SK-N-SH treated with all-trans-retinoic acid at 6 μM for 48 hours (cell line): ENCODE measurements at regions not wholly inside any gene's neighbourhood (a gene's known extent, or its start where the extent isn't known, plus 50 kb on each side); places are given as distances from the start of the nearest gene placed in this dataset.

Experiments
- ATAC-seq: fragments of 200-7000 bp; cut with Tn5 transposase; 3 replicates; pipeline ENCODE4 v1.9.1; 2020; ENCODE audit warnings: mild to moderate bottlenecking, moderate library complexity
- ARNTL ChIP-seq: fragments of 450-650 bp; formaldehyde crosslinking; IDR thresholded peaks from 2 replicates; pipeline ENCODE4 v1.5.0; 2020; ENCODE audit warnings: low read depth, mild to moderate bottlenecking, moderate library complexity, borderline replicate concordance
- BACH2 ChIP-seq: fragments of 250-450 bp; sonication (Bioruptor Pico); IDR thresholded peaks from 2 replicates; pipeline ENCODE4 v1.9.0; 2021; ENCODE audit warnings: mild to moderate bottlenecking, borderline replicate concordance
- CSDC2 ChIP-seq: fragments of 250-450 bp; sonication (Bioruptor Pico); IDR thresholded peaks from 2 replicates; pipeline ENCODE4 v1.5.0; 2020; ENCODE audit warnings: mild to moderate bottlenecking, moderate library complexity
- ESRRG ChIP-seq: fragments of 250-450 bp; sonication (Bioruptor Pico); IDR thresholded peaks from 2 replicates; pipeline ENCODE4 v1.6.1; 2021; ENCODE audit warnings: mild to moderate bottlenecking
- GLIS3 ChIP-seq: fragments of 250-450 bp; sonication (Bioruptor Pico); IDR thresholded peaks from 2 replicates; pipeline ENCODE4 v1.5.0; 2020; ENCODE audit warnings: mild to moderate bottlenecking, moderate library complexity
- ISL1 ChIP-seq: fragments of 250-450 bp; sonication (Bioruptor Pico); IDR thresholded peaks from 2 replicates; pipeline ENCODE4 v2.1.2; 2022; ENCODE audit warnings: mild to moderate bottlenecking, moderate library complexity
- OSR1 ChIP-seq: fragments of 250-450 bp; sonication (Bioruptor Pico); IDR thresholded peaks from 2 replicates; pipeline ENCODE4 v1.8.0; 2022; ENCODE audit warnings: moderate library complexity, mild to moderate bottlenecking, inconsistent platforms
- PPARA ChIP-seq: fragments of 250-450 bp; sonication (Bioruptor Pico); IDR thresholded peaks from 2 replicates; pipeline ENCODE4 v1.5.0; 2020; ENCODE audit warnings: mild to moderate bottlenecking, borderline replicate concordance
- RARB ChIP-seq: fragments of 250-450 bp; sonication (Bioruptor Pico); IDR thresholded peaks from 2 replicates; pipeline ENCODE4 v1.8.0; 2021; ENCODE audit warnings: mild to moderate bottlenecking, moderate library complexity
- SNAI2 ChIP-seq: fragments of 250-450 bp; sonication (Bioruptor Pico); IDR thresholded peaks from 2 replicates; pipeline ENCODE4 v1.5.0; 2020; ENCODE audit warnings: mild to moderate bottlenecking, moderate library complexity
- TOX ChIP-seq: fragments of 250-450 bp; sonication (Bioruptor Pico); IDR thresholded peaks from 2 replicates; pipeline ENCODE4 v1.8.0; 2021; ENCODE audit warnings: mild to moderate bottlenecking, moderate library complexity, borderline replicate concordance
- TSHZ2 ChIP-seq: fragments of 250-450 bp; sonication (Bioruptor Pico); IDR thresholded peaks from 2 replicates; pipeline ENCODE4 v1.5.0; 2020; ENCODE audit warnings: mild to moderate bottlenecking, moderate library complexity
- ZC3H10 ChIP-seq: fragments of 250-450 bp; sonication (Bioruptor Pico); IDR thresholded peaks from 2 replicates; pipeline ENCODE4 v1.5.1; 2021; ENCODE audit warnings: mild to moderate bottlenecking, moderate library complexity
- ZFP30 ChIP-seq: fragments of 450-650 bp; formaldehyde crosslinking; IDR thresholded peaks from 2 replicates; pipeline ENCODE4 v1.5.0; 2022; ENCODE audit warnings: mild to moderate bottlenecking, moderate library complexity
- ZNF565 ChIP-seq: fragments of 450-650 bp; formaldehyde crosslinking; conservative IDR thresholded peaks from 2 replicates; pipeline ENCODE4 v1.5.0; 2020; ENCODE audit warnings: low read depth, mild to moderate bottlenecking, moderate library complexity
- ZNF70 ChIP-seq: fragments of 450-650 bp; formaldehyde crosslinking; IDR thresholded peaks from 2 replicates; pipeline ENCODE4 v1.5.0; 2020; ENCODE audit warnings: mild to moderate bottlenecking, moderate library complexity
- ZNF8 ChIP-seq: fragments of 450-650 bp; formaldehyde crosslinking; IDR thresholded peaks from 2 replicates; pipeline ENCODE4 v1.5.0; 2020; ENCODE audit warnings: mild to moderate bottlenecking, moderate library complexity
- TF ChIP-seq, protein P1 (sequence below): fragments of 250-450 bp; sonication (Bioruptor Pico); IDR thresholded peaks from 2 replicates; pipeline ENCODE4 v1.5.1; 2020; ENCODE audit warnings: low read depth, mild to moderate bottlenecking, moderate library complexity
- TF ChIP-seq, protein P2 (sequence below): fragments of 250-450 bp; sonication (Bioruptor Pico); IDR thresholded peaks from 2 replicates; pipeline ENCODE4 v1.8.0; 2021; ENCODE audit warnings: low read depth, mild to moderate bottlenecking, moderate library complexity, borderline replicate concordance
- TF ChIP-seq, protein P3 (sequence below): fragments of 250-450 bp; sonication (Bioruptor Pico); IDR thresholded peaks from 2 replicates; pipeline ENCODE4 v1.5.1; 2021; ENCODE audit warnings: mild to moderate bottlenecking, moderate library complexity
- TF ChIP-seq, protein P4 (sequence below): fragments of 250-450 bp; sonication (Bioruptor Pico); IDR thresholded peaks from 2 replicates; pipeline ENCODE4 v1.8.0; 2020; ENCODE audit warnings: mild to moderate bottlenecking, moderate library complexity, borderline replicate concordance

DNA sequence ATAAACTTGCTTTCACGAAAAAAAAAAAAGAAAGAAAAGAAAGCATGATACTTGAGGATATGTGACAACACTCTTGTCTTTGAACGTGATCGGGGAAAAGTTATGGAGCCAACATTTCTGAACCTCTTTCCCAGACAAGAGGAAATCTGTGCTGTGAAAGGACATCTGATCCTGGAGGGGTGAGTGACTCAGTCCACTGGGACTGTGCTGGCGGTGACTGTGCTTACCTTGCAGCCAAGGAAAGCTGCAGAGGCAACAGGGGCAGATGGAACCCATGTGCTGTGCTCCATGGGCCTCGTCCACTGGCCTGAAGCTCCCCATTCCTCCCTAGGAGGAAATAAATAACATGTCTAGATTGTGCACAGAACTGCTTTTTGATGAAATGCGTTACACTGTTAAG is 116.5 kb upstream of the RAB11FIP2 start:
- no peak for ATAC-seq
- TF ChIP-seq ZFP30 (CRISPR knock-in tag) (no peak), ZNF565 (CRISPR knock-in tag) (no peak), ISL1 (CRISPR knock-in tag) (no peak)
- TF ChIP-seq, protein P1, sequence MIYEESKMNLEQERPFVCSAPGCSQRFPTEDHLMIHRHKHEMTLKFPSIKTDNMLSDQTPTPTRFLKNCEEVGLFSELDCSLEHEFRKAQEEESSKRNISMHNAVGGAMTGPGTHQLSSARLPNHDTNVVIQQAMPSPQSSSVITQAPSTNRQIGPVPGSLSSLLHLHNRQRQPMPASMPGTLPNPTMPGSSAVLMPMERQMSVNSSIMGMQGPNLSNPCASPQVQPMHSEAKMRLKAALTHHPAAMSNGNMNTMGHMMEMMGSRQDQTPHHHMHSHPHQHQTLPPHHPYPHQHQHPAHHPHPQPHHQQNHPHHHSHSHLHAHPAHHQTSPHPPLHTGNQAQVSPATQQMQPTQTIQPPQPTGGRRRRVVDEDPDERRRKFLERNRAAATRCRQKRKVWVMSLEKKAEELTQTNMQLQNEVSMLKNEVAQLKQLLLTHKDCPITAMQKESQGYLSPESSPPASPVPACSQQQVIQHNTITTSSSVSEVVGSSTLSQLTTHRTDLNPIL = no peak

DNA sequence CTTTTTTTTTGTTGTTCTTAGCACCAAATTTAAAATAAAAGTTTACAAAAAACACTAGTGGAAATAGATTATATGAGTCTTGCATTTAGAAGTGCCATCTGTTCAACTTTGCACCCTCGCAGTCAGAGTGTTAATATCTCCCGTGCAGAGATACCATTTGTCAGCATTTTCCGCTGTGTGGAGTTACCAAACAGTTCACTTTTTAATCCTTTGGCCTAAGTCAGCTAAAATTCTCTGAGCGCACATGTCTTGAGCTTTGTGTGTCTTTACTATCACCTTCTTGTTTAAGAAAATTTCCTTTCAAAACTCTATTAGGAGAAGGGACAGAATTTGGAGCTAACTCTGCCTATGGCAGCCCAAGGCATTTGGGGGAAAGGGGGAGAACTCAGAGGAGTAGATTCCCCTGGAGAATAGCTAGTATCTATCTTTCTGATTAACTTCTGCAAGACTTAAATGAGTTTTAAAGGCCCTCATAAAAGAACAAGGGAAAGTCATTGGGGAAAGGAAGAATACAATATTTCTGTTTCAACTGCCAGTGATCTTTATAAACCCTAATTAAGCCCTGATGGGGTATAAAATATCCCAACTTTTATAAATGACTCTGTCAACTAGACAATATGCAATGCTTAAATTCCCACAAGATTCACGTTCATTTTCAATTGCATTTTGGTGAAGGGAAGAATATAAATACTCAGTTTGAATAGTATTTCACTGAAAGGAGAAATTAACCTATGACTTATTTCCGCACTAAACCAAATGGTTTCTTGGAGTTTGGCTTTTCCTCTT is 114.9 kb upstream of the RAB11FIP2 start:
- ATAC-seq = no peak
- no peak for TF ChIP-seq ISL1 (CRISPR knock-in tag)

DNA sequence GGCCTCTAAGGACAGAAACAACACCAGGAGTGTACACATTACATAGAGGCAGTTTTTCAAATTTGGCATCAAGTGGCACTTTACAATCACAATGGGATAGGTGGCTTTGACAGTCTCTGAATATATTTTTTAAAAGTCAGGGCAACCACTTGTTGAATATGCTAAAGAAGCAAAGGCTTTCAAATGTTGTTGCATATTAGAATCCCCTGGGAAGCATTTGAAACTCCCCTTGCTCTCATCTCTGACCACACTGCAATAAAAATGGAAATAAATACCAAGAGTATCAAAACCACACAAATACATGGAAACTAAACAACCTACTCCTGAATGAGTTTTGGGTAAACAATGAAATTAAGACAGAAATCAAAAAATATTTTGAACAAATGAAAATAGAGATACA is 106.5 kb upstream of the RAB11FIP2 start:
- no peak for TF ChIP-seq TSHZ2 (CRISPR knock-in tag)
- TF ChIP-seq PPARA (CRISPR knock-in tag) = no peak
- no peak for TF ChIP-seq ZC3H10 (CRISPR knock-in tag)
- no peak for TF ChIP-seq RARB
- TF ChIP-seq OSR1 (CRISPR knock-in tag) = no peak
- TF ChIP-seq ZNF70 (CRISPR knock-in tag) = no peak
- TF ChIP-seq ZFP30 (CRISPR knock-in tag) = no peak
- no peak for ATAC-seq

- no peak for ATAC-seq
- no peak for TF ChIP-seq SNAI2 (CRISPR knock-in tag)
- TF ChIP-seq, protein P2, sequence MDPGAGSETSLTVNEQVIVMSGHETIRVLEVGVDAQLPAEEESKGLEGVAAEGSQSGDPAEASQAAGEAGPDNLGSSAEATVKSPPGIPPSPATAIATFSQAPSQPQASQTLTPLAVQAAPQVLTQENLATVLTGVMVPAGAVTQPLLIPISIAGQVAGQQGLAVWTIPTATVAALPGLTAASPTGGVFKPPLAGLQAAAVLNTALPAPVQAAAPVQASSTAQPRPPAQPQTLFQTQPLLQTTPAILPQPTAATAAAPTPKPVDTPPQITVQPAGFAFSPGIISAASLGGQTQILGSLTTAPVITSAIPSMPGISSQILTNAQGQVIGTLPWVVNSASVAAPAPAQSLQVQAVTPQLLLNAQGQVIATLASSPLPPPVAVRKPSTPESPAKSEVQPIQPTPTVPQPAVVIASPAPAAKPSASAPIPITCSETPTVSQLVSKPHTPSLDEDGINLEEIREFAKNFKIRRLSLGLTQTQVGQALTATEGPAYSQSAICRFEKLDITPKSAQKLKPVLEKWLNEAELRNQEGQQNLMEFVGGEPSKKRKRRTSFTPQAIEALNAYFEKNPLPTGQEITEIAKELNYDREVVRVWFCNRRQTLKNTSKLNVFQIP = no peak
- TF ChIP-seq TOX (CRISPR knock-in tag) = no peak
- TF ChIP-seq ARNTL (CRISPR knock-in tag) = no peak
- TF ChIP-seq BACH2 (CRISPR knock-in tag) = no peak
- TF ChIP-seq RARB = no peak
- no peak for TF ChIP-seq CSDC2 (CRISPR knock-in tag)
- no peak for TF ChIP-seq ZNF565 (CRISPR knock-in tag)
- no peak for TF ChIP-seq ESRRG (CRISPR knock-in tag)
- TF ChIP-seq, protein P3, sequence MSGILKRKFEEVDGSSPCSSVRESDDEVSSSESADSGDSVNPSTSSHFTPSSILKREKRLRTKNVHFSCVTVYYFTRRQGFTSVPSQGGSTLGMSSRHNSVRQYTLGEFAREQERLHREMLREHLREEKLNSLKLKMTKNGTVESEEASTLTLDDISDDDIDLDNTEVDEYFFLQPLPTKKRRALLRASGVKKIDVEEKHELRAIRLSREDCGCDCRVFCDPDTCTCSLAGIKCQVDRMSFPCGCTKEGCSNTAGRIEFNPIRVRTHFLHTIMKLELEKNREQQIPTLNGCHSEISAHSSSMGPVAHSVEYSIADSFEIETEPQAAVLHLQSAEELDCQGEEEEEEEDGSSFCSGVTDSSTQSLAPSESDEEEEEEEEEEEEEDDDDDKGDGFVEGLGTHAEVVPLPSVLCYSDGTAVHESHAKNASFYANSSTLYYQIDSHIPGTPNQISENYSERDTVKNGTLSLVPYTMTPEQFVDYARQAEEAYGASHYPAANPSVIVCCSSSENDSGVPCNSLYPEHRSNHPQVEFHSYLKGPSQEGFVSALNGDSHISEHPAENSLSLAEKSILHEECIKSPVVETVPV (CRISPR knock-in tag) = no peak
- no peak for TF ChIP-seq GLIS3
- no peak for TF ChIP-seq ZNF8 (CRISPR knock-in tag)
- no peak for TF ChIP-seq PPARA (CRISPR knock-in tag)
Observed at GRCh38 chr10:118151461-118151860, 104.7 kb upstream of the RAB11FIP2 start.

- ATAC-seq = no peak
- no peak for TF ChIP-seq RARB
- TF ChIP-seq, protein P4, sequence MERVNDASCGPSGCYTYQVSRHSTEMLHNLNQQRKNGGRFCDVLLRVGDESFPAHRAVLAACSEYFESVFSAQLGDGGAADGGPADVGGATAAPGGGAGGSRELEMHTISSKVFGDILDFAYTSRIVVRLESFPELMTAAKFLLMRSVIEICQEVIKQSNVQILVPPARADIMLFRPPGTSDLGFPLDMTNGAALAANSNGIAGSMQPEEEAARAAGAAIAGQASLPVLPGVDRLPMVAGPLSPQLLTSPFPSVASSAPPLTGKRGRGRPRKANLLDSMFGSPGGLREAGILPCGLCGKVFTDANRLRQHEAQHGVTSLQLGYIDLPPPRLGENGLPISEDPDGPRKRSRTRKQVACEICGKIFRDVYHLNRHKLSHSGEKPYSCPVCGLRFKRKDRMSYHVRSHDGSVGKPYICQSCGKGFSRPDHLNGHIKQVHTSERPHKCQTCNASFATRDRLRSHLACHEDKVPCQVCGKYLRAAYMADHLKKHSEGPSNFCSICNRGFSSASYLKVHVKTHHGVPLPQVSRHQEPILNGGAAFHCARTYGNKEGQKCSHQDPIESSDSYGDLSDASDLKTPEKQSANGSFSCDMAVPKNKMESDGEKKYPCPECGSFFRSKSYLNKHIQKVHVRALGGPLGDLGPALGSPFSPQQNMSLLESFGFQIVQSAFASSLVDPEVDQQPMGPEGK = no peak
- no peak for TF ChIP-seq PPARA (CRISPR knock-in tag)
- TF ChIP-seq ZC3H10 (CRISPR knock-in tag) = no peak
- TF ChIP-seq ZNF8 (CRISPR knock-in tag) = no peak
- TF ChIP-seq ESRRG (CRISPR knock-in tag) = no peak
- TF ChIP-seq ZFP30 (CRISPR knock-in tag) = no peak
- TF ChIP-seq, protein P2 = no peak
- TF ChIP-seq, protein P3 (CRISPR knock-in tag) = no peak
Observed at GRCh38 chr10:118148247-118148646, 101.5 kb upstream of the RAB11FIP2 start.
